ENCODE measurements at regions not wholly inside any gene's neighbourhood (a gene's known extent, or its start where the extent isn't known, plus 50 kb on each side); places are given as distances from the start of the nearest gene placed in this dataset.
"Not testable (repeated sequence)": the region's sequence is repeated elsewhere in the genome, so short reads cannot be mapped to it uniquely, and the experiment has no call there.

DNA sequence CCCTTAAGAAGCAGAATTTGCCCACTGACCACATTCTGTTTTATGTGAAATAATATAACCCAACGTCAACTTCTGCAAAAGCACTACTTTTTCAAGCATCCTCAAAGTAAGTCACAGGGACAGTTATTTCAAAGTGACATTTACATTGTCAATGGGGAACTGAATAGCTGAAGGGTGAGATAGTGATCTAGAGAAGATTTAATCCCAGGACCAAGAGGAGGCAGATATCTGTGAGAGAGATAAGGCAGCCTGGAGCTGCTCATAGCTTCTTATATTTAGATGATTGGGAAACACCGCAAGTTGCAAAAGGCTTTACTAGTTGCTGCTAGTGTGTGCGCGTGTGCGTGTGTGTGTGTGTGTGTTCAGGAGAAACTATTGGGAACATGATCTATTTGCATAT lies 210.4 kb upstream of the RFX3 start:
- in situ Hi-C loops (cut with HindIII; ENCODE audit: low pct_unique_long_range_greater_than_20kb, low sequenced_read_pairs): no loop called here
- no peak for DNase-seq (ENCODE audit: low read depth, low spot score)
- Histone ChIP-seq H3K36me3 (ENCODE audit: control insufficient read depth, insufficient read depth, low read length) (no peaks in the 10 kb centered on the region), H3K4me1 (ENCODE audit: control insufficient read depth, insufficient read depth, low read length) (peaks cover 3% of the 10 kb centered on the region; the same call in 1 of the 2 replicates), H3K27me3 (ENCODE audit: control insufficient read depth, insufficient read depth, low read length) (no peaks in the 10 kb centered on the region), H3K4me3 (ENCODE audit: low read depth in 2 of 2, low read length in 2 of 2) (no peak overlapping the region), H3K27ac (ENCODE audit: low read length) (no peak overlapping the region), H3K9me3 (ENCODE audit: control insufficient read depth, insufficient read depth, low read depth, low read length) (no peaks in the 10 kb centered on the region)
- no TSS peak for BruUV-seq (replicated peaks)
- ATAC-seq: no peak
- TF ChIP-seq, protein P1, sequence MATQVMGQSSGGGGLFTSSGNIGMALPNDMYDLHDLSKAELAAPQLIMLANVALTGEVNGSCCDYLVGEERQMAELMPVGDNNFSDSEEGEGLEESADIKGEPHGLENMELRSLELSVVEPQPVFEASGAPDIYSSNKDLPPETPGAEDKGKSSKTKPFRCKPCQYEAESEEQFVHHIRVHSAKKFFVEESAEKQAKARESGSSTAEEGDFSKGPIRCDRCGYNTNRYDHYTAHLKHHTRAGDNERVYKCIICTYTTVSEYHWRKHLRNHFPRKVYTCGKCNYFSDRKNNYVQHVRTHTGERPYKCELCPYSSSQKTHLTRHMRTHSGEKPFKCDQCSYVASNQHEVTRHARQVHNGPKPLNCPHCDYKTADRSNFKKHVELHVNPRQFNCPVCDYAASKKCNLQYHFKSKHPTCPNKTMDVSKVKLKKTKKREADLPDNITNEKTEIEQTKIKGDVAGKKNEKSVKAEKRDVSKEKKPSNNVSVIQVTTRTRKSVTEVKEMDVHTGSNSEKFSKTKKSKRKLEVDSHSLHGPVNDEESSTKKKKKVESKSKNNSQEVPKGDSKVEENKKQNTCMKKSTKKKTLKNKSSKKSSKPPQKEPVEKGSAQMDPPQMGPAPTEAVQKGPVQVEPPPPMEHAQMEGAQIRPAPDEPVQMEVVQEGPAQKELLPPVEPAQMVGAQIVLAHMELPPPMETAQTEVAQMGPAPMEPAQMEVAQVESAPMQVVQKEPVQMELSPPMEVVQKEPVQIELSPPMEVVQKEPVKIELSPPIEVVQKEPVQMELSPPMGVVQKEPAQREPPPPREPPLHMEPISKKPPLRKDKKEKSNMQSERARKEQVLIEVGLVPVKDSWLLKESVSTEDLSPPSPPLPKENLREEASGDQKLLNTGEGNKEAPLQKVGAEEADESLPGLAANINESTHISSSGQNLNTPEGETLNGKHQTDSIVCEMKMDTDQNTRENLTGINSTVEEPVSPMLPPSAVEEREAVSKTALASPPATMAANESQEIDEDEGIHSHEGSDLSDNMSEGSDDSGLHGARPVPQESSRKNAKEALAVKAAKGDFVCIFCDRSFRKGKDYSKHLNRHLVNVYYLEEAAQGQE (IDR thresholded peaks at IDR 0.05; ENCODE audit: insufficient read depth in 1 of 2, low read depth in 2 of 2, low read length in 1 of 2): no peak
- TF ChIP-seq, protein P2, sequence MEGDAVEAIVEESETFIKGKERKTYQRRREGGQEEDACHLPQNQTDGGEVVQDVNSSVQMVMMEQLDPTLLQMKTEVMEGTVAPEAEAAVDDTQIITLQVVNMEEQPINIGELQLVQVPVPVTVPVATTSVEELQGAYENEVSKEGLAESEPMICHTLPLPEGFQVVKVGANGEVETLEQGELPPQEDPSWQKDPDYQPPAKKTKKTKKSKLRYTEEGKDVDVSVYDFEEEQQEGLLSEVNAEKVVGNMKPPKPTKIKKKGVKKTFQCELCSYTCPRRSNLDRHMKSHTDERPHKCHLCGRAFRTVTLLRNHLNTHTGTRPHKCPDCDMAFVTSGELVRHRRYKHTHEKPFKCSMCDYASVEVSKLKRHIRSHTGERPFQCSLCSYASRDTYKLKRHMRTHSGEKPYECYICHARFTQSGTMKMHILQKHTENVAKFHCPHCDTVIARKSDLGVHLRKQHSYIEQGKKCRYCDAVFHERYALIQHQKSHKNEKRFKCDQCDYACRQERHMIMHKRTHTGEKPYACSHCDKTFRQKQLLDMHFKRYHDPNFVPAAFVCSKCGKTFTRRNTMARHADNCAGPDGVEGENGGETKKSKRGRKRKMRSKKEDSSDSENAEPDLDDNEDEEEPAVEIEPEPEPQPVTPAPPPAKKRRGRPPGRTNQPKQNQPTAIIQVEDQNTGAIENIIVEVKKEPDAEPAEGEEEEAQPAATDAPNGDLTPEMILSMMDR (IDR thresholded peaks at IDR 0.05): no peak
- TF ChIP-seq POLR2AphosphoS5 (IDR thresholded peaks at IDR 0.05; ENCODE audit: low read depth, low read length) (no peak), TCF7L2 (IDR thresholded peaks at IDR 0.05; ENCODE audit: low read depth, low read length) (no peak), SIN3A (IDR thresholded peaks at IDR 0.05; ENCODE audit: borderline replicate concordance, insufficient read depth, low read depth, low read length) (no peak)
- intact Hi-C loops (cut with micrococcal nuclease; ENCODE audit: unreplicated experiment): no loop called here
- CTCF ChIA-PET: no interaction called here
- POLR2A ChIA-PET: no interaction called here

DNA sequence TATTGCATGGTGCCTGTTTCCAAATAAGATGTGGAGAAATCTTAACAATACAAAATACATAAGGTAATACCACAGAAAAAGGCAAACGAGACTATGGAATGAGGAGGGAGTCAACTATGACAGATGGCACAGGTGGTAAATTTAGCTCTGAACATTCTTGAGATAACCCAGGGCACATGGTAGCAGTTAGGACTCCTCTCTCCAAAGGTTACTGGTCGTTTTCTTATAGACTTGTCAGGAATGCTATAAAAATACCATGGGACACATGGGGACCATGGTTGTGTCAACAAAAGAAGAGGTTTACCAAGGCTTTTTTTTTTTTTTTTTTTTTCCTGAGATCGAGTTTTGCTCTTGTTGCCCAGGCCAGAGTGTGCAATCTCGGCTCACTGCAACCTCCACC lies 209.4 kb upstream of the RFX3 start:
- Histone ChIP-seq H3K27ac (ENCODE audit: low read length) (no peak overlapping the region), H3K4me3 (ENCODE audit: low read depth in 2 of 2, low read length in 2 of 2) (no peak overlapping the region), H3K36me3 (ENCODE audit: control insufficient read depth, insufficient read depth, low read length) (no peaks in the 10 kb centered on the region), H3K9me3 (ENCODE audit: control insufficient read depth, insufficient read depth, low read depth, low read length) (no peaks in the 10 kb centered on the region), H3K4me1 (ENCODE audit: control insufficient read depth, insufficient read depth, low read length) (peaks cover 3% of the 10 kb centered on the region; the same call in 1 of the 2 replicates), H3K27me3 (ENCODE audit: control insufficient read depth, insufficient read depth, low read length) (no peaks in the 10 kb centered on the region)
- in situ Hi-C loops (cut with HindIII; ENCODE audit: low pct_unique_long_range_greater_than_20kb, low sequenced_read_pairs) (no loop called here), intact Hi-C loops (cut with micrococcal nuclease; ENCODE audit: unreplicated experiment) (no loop called here)
- ATAC-seq: no peak
- no TSS peak for BruUV-seq (replicated peaks)
- ChIA-PET CTCF (no interaction called here), POLR2A (no interaction called here)
- DNase-seq (ENCODE audit: low read depth, low spot score): no peak
- TF ChIP-seq, protein P1 (IDR thresholded peaks at IDR 0.05; ENCODE audit: insufficient read depth in 1 of 2, low read depth in 2 of 2, low read length in 1 of 2): no peak
- TF ChIP-seq POLR2AphosphoS5 (IDR thresholded peaks at IDR 0.05; ENCODE audit: low read depth, low read length): no peak

DNA sequence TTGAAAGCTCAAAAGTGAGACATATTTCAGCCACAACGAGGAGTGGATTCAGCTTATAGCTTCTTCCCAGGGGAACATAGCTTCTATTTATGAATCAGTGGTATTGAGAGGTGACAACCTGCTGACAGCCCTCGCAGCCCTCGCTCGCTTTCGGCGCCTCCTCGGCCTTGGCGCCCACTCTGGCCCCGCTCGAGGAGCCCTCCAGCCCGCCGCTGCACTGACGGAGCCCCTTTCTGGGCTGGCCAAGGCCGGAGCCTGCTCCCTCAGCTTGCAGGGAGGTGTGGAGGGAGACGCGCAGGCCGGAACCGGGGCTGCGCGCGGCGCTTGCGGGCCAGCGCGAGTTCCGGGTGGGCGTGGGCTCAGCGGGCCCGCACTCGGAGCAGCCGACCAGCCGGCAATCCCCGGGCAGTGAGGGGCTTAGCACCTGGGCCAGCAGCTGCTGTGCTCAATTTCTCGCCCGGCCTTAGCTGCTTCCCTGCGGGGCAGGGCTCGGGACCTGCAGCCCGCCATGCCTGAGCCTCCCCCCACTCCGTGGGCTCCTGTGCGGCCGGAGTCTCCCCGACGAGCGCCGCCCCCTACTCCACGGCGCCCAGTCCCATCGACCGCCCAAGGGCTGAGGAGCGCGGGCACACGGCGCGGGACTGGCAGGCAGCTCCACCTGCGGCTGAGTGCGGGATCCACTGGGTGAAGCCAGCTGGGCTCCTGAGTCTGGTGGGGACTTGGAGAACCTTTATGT lies 207.9 kb upstream of the RFX3 start:
- intact Hi-C loops (cut with micrococcal nuclease; ENCODE audit: unreplicated experiment); BruUV-seq (replicated peaks); H3K27ac ChIP-seq (ENCODE audit: low read length); H3K27me3 ChIP-seq (ENCODE audit: control insufficient read depth, insufficient read depth, low read length); in situ Hi-C loops (cut with HindIII; ENCODE audit: low pct_unique_long_range_greater_than_20kb, low sequenced_read_pairs); ATAC-seq; H3K4me1 ChIP-seq (ENCODE audit: control insufficient read depth, insufficient read depth, low read length); H3K36me3 ChIP-seq (ENCODE audit: control insufficient read depth, insufficient read depth, low read length); DNase-seq (ENCODE audit: low read depth, low spot score); POLR2A ChIA-PET; CTCF ChIA-PET; H3K9me3 ChIP-seq (ENCODE audit: control insufficient read depth, insufficient read depth, low read depth, low read length); H3K4me3 ChIP-seq (ENCODE audit: low read depth in 2 of 2, low read length in 2 of 2): not testable (repeated sequence)
